ENCODE measurements at regions not wholly inside any gene's neighbourhood (a gene's known extent, or its start where the extent isn't known, plus 50 kb on each side); places are given as distances from the start of the nearest gene placed in this dataset.

- TF ChIP-seq CTCF (IDR thresholded peaks at IDR 0.05; ENCODE audit: partially characterized antibody, unreplicated experiment), result no peak
- Mint-ChIP-seq H3K36me3 (ENCODE audit: unreplicated experiment) (no peaks in the 10 kb centered on the region), H3K9me3 (ENCODE audit: unreplicated experiment) (no peaks in the 10 kb centered on the region), H3K4me1 (ENCODE audit: low read depth, unreplicated experiment) (no peaks in the 10 kb centered on the region), H3K4me3 (ENCODE audit: unreplicated experiment) (no peak overlapping the region), H3K27me3 (ENCODE audit: unreplicated experiment) (peaks cover 2% of the 10 kb centered on the region), H3K27ac (ENCODE audit: unreplicated experiment) (no peak overlapping the region)
- no peak for DNase-seq
These were observed 408.6 kb downstream of the PRDM2 start for GRCh38 chr1:14108356-14109275.

GRCh38 chr1:14109276-14109635 is 409.3 kb downstream of the PRDM2 start:
- TF ChIP-seq CTCF (IDR thresholded peaks at IDR 0.05; ENCODE audit: partially characterized antibody, unreplicated experiment), result no peak

GRCh38 chr1:14110040-14110439 is 410.1 kb downstream of the PRDM2 start:
- no peaks in the 10 kb centered on the region for H3K4me1 Mint-ChIP-seq (ENCODE audit: low read depth, unreplicated experiment)
- no peak overlapping the region for H3K27ac Mint-ChIP-seq (ENCODE audit: unreplicated experiment)
- DNase-seq, result no peak
- H3K36me3 Mint-ChIP-seq (ENCODE audit: unreplicated experiment), result no peaks in the 10 kb centered on the region
- peaks cover 2% of the 10 kb centered on the region for H3K27me3 Mint-ChIP-seq (ENCODE audit: unreplicated experiment)
- H3K9me3 Mint-ChIP-seq (ENCODE audit: unreplicated experiment), result no peaks in the 10 kb centered on the region
- no peak for TF ChIP-seq CTCF (IDR thresholded peaks at IDR 0.05; ENCODE audit: partially characterized antibody, unreplicated experiment)
- H3K4me3 Mint-ChIP-seq (ENCODE audit: unreplicated experiment), result no peak overlapping the region

More at GRCh38 chr1:14109276-14109635, 409.3 kb downstream of the PRDM2 start:
- no peaks in the 10 kb centered on the region for H3K36me3 Mint-ChIP-seq (ENCODE audit: unreplicated experiment)
- H3K9me3 Mint-ChIP-seq (ENCODE audit: unreplicated experiment), result no peaks in the 10 kb centered on the region
- no peak overlapping the region for H3K4me3 Mint-ChIP-seq (ENCODE audit: unreplicated experiment)
- H3K27ac Mint-ChIP-seq (ENCODE audit: unreplicated experiment), result no peak overlapping the region
- DNase-seq, result no peak
- H3K27me3 Mint-ChIP-seq (ENCODE audit: unreplicated experiment), result peaks cover 2% of the 10 kb centered on the region
- H3K4me1 Mint-ChIP-seq (ENCODE audit: low read depth, unreplicated experiment), result no peaks in the 10 kb centered on the region

GRCh38 chr1:14111121-14111520 is 411.1 kb downstream of the PRDM2 start:
- DNase-seq, result no peak
- Mint-ChIP-seq H3K4me3 (ENCODE audit: unreplicated experiment) (no peak overlapping the region), H3K4me1 (ENCODE audit: low read depth, unreplicated experiment) (no peaks in the 10 kb centered on the region), H3K27ac (ENCODE audit: unreplicated experiment) (no peak overlapping the region), H3K9me3 (ENCODE audit: unreplicated experiment) (no peaks in the 10 kb centered on the region), H3K27me3 (ENCODE audit: unreplicated experiment) (peaks cover 2% of the 10 kb centered on the region), H3K36me3 (ENCODE audit: unreplicated experiment) (no peaks in the 10 kb centered on the region)
- no peak for TF ChIP-seq CTCF (IDR thresholded peaks at IDR 0.05; ENCODE audit: partially characterized antibody, unreplicated experiment)

- TF ChIP-seq CTCF (IDR thresholded peaks at IDR 0.05; ENCODE audit: partially characterized antibody, unreplicated experiment), result no peak
- Mint-ChIP-seq H3K27ac (ENCODE audit: unreplicated experiment) (no peak overlapping the region), H3K4me1 (ENCODE audit: low read depth, unreplicated experiment) (no peaks in the 10 kb centered on the region)
These were observed 412.6 kb downstream of the PRDM2 start for GRCh38 chr1:14112613-14113012.

More at GRCh38 chr1:14112613-14113012, 412.6 kb downstream of the PRDM2 start:
- Mint-ChIP-seq H3K4me3 (ENCODE audit: unreplicated experiment) (no peak overlapping the region), H3K9me3 (ENCODE audit: unreplicated experiment) (no peaks in the 10 kb centered on the region), H3K27me3 (ENCODE audit: unreplicated experiment) (peaks cover 2% of the 10 kb centered on the region), H3K36me3 (ENCODE audit: unreplicated experiment) (no peaks in the 10 kb centered on the region)
- no peak for DNase-seq

All from glutamatergic neuron (in vitro differentiated cells).